ENCODE measurements at regions not wholly inside any gene's neighbourhood (a gene's known extent, or its start where the extent isn't known, plus 50 kb on each side); places are given as distances from the start of the nearest gene placed in this dataset.
A peak's percentile ranks its signal among the peaks of the same experiment; 100 is the strongest.

- Histone ChIP-seq H3K27me3 (ENCODE audit: insufficient read depth, low read depth, low read length) (no peaks in the 10 kb centered on the region), H4K20me1 (ENCODE audit: insufficient read depth) (no peaks in the 10 kb centered on the region), H3K27ac (ENCODE audit: low read length) (peak overlapping the region; percentile 81), H3K79me2 (replicated peaks; ENCODE audit: insufficient read depth, low read length) (no peaks in the 10 kb centered on the region), H3K36me3 (ENCODE audit: insufficient read depth, low read length) (no peaks in the 10 kb centered on the region), H2AFZ (ENCODE audit: low read depth, low read length) (no peak overlapping the region), H3F3A (ENCODE audit: insufficient read depth, low read length, poor library complexity, severe bottlenecking) (peaks cover 7% of the 10 kb centered on the region), H3K9ac (ENCODE audit: low read length) (peak overlapping the region; percentile 34), H3K9me2 (ENCODE audit: insufficient read depth, low read length) (no peaks in the 10 kb centered on the region), H3K4me2 (ENCODE audit: low read length) (no peak overlapping the region), H3K9me3 (ENCODE audit: low read length) (no peaks in the 10 kb centered on the region), H3K4me3 (ENCODE audit: low read length) (no peak overlapping the region)
- TF ChIP-seq RAD21 (conservative IDR thresholded peaks at IDR 0.05) (no peak), POLR2AphosphoS5 (IDR thresholded peaks at IDR 0.05) (peak; percentile 54), EP300 (conservative IDR thresholded peaks at IDR 0.05; ENCODE audit: poor library complexity, severe bottlenecking) (peak; percentile 84), SMC3 (conservative IDR thresholded peaks at IDR 0.05; ENCODE audit: poor library complexity) (no peak)
Measured at GRCh38 chr9:126147186-126147935, 179.3 kb upstream of the MVB12B start.

GRCh38 chr9:126147936-126148870, 178.4 kb upstream of the MVB12B start:
- H4K20me1 ChIP-seq (ENCODE audit: insufficient read depth): no peaks in the 10 kb centered on the region
- H3K9ac ChIP-seq (ENCODE audit: low read length): peak overlapping the region; percentile 22
- H3K4me3 ChIP-seq (ENCODE audit: low read length): peak overlapping the region; percentile 27
- no peaks in the 10 kb centered on the region for H3K9me3 ChIP-seq (ENCODE audit: low read length)
- no peak overlapping the region for H3K4me2 ChIP-seq (ENCODE audit: low read length)
- H2AFZ ChIP-seq (ENCODE audit: low read depth, low read length): no peak overlapping the region
- peak overlapping the region; percentile 81 for H3K27ac ChIP-seq (ENCODE audit: low read length)
- no peaks in the 10 kb centered on the region for H3K79me2 ChIP-seq (replicated peaks; ENCODE audit: insufficient read depth, low read length)
- H3K9me2 ChIP-seq (ENCODE audit: insufficient read depth, low read length): no peaks in the 10 kb centered on the region
- H3K27me3 ChIP-seq (ENCODE audit: insufficient read depth, low read depth, low read length): no peaks in the 10 kb centered on the region
- H3F3A ChIP-seq (ENCODE audit: insufficient read depth, low read length, poor library complexity, severe bottlenecking): peaks cover 7% of the 10 kb centered on the region
- TF ChIP-seq POLR2AphosphoS5 (IDR thresholded peaks at IDR 0.05): no peak
- no peak for TF ChIP-seq EZH2 (IDR thresholded peaks at IDR 0.05; ENCODE audit: borderline replicate concordance, insufficient read depth, low read length, poor library complexity, severe bottlenecking)
- no peak for TF ChIP-seq CTCF (IDR thresholded peaks at IDR 0.05; ENCODE audit: poor library complexity, severe bottlenecking)
- TF ChIP-seq SMC3 (conservative IDR thresholded peaks at IDR 0.05; ENCODE audit: poor library complexity): no peak
- TF ChIP-seq RAD21 (conservative IDR thresholded peaks at IDR 0.05): no peak
- no peak for TF ChIP-seq EP300 (conservative IDR thresholded peaks at IDR 0.05; ENCODE audit: poor library complexity, severe bottlenecking)
- no peak for TF ChIP-seq MXI1 (conservative IDR thresholded peaks at IDR 0.05; ENCODE audit: poor library complexity, severe bottlenecking)
- no peak for TF ChIP-seq REST (IDR thresholded peaks at IDR 0.05; ENCODE audit: borderline replicate concordance)
- no peak for TF ChIP-seq TAF1 (IDR thresholded peaks at IDR 0.05; ENCODE audit: low read depth)
- H3K36me3 ChIP-seq (ENCODE audit: insufficient read depth, low read length): no peaks in the 10 kb centered on the region
